Spleen (tissue), 7 donors: ENCODE measurements at regions not wholly inside any gene's neighbourhood (a gene's known extent, or its start where the extent isn't known, plus 50 kb on each side); places are given as distances from the start of the nearest gene placed in this dataset.

Experiments used
- CTCF ChIP-seq, 11 experiments: fragments of 200-600 bp in 7 of 11; fragments of 450-650 bp in 4 of 11; sonication (generic) in 4 of 11; IDR thresholded peaks in 8 of 11; conservative IDR thresholded peaks in 3 of 11; 1 replicate in 7 of 11; 2 replicates in 4 of 11; pipeline versions ENCODE4 v1.4.0 to v1.8.0; 2016 to 2021; ENCODE audit warnings: antibody characterized with exemption in 11 of 11, inconsistent platforms in 4 of 11, mild to moderate bottlenecking in 1 of 11
- POLR2A ChIP-seq, 3 donors: fragments of 450-650 bp; IDR thresholded peaks; one replicate each; pipeline ENCODE4 v1.5.1; 2017; ENCODE audit warnings: antibody characterized with exemption in 3 of 3, mild to moderate bottlenecking in 1 of 3
- donor health status: DM: no; HTN: no; CAD: no; lungs with moderate emphysema.
- donor health status: DM: no; HTN: no; CAD: no.
- donor health status: DM: no; HTN: no; CAD: no.

- TF ChIP-seq CTCF (IDR thresholded peaks at IDR 0.05 in 8 of 11, conservative IDR thresholded peaks at IDR 0.05 in 3 of 11) (no peak), POLR2A (IDR thresholded peaks at IDR 0.05) (no peak)
Measured at GRCh38 chr2:237024255-237024654, 61.4 kb upstream of the COPS8 start.
